ENCODE measurements at regions not wholly inside any gene's neighbourhood (a gene's known extent, or its start where the extent isn't known, plus 50 kb on each side); places are given as distances from the start of the nearest gene placed in this dataset.

GRCh38 chr16:26642047-26642664 lies 424.6 kb upstream of the C16orf82 start:
- Histone ChIP-seq H3K4me1 (ENCODE audit: control insufficient read depth in 3 of 3, insufficient read depth in 2 of 3, low read depth in 1 of 3, low read length in 2 of 3) (no peaks in the 10 kb centered on the region), H3K27me3 (ENCODE audit: control insufficient read depth in 3 of 3, insufficient read depth in 3 of 3, low read length in 3 of 3) (no peaks in the 10 kb centered on the region), H3K4me3 (ENCODE audit: low read depth in 1 of 3, low read length in 3 of 3) (no peak overlapping the region), H3K36me3 (ENCODE audit: control insufficient read depth in 3 of 3, insufficient read depth in 2 of 3, low read depth in 1 of 3, low read length in 3 of 3) (no peaks in the 10 kb centered on the region), H3K27ac (ENCODE audit: low read depth in 1 of 3, low read length in 2 of 3) (no peak overlapping the region), H3K9me3 (ENCODE audit: control insufficient read depth in 2 of 2, insufficient read depth in 1 of 2, low read depth in 1 of 2, low read length in 1 of 2) (no peaks in the 10 kb centered on the region)
- no peak for FAIRE-seq
- DNase-seq: no peak
- WGBS, 3 donors: 73 to 87% (median 84%) methylated on average over 5 of the region's 5 CpGs

DNA sequence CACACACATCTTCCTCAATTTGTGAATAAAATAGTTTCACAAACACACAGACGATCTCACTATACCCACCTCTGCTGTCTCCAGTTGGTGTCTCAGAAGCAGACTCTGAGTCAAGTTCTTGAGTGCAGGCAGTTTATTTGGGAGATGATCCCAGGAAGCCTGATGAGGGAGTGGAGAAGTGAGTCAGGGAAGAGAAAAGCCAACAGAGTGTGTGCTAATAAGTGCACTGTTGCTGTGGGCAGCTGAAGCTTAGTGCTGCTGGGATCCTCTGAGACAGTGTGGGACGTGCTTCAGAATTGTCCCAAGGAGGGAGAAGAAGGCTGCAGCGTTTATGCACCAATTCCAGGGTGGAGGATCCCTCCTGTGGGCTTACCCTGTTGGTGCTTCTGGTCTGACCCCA lies 423.2 kb upstream of the C16orf82 start:
- 41 to 56% (median 49%) methylated on average over 3 of the region's 3 CpGs for WGBS, 3 donors

GRCh38 chr16:26644912-26645543 lies 421.7 kb upstream of the C16orf82 start:
- DNase-seq (no peak), FAIRE-seq (no peak)
- Histone ChIP-seq H3K4me1 (ENCODE audit: control insufficient read depth in 3 of 3, insufficient read depth in 2 of 3, low read depth in 1 of 3, low read length in 2 of 3) (no peaks in the 10 kb centered on the region), H3K4me3 (ENCODE audit: low read depth in 1 of 3, low read length in 3 of 3) (no peak overlapping the region), H3K27me3 (ENCODE audit: control insufficient read depth in 3 of 3, insufficient read depth in 3 of 3, low read length in 3 of 3) (no peaks in the 10 kb centered on the region), H3K27ac (ENCODE audit: low read depth in 1 of 3, low read length in 2 of 3) (no peak overlapping the region), H3K36me3 (ENCODE audit: control insufficient read depth in 3 of 3, insufficient read depth in 2 of 3, low read depth in 1 of 3, low read length in 3 of 3) (no peaks in the 10 kb centered on the region), H3K9me3 (ENCODE audit: control insufficient read depth in 2 of 2, insufficient read depth in 1 of 2, low read depth in 1 of 2, low read length in 1 of 2) (no peaks in the 10 kb centered on the region)
- whole genome bisulfite sequencing, 3 donors: 75 to 76% (median 76%) methylated on average over 11 of the region's 11 CpGs

More for the DNA sequence above, 423.2 kb upstream of the C16orf82 start:
- no peaks in the 10 kb centered on the region for H3K4me1 ChIP-seq (ENCODE audit: control insufficient read depth in 3 of 3, insufficient read depth in 2 of 3, low read depth in 1 of 3, low read length in 2 of 3)
- H3K4me3 ChIP-seq (ENCODE audit: low read depth in 1 of 3, low read length in 3 of 3): no peak overlapping the region
- no peak overlapping the region for H3K27ac ChIP-seq (ENCODE audit: low read depth in 1 of 3, low read length in 2 of 3)
- no peaks in the 10 kb centered on the region for H3K9me3 ChIP-seq (ENCODE audit: control insufficient read depth in 2 of 2, insufficient read depth in 1 of 2, low read depth in 1 of 2, low read length in 1 of 2)
- no peaks in the 10 kb centered on the region for H3K27me3 ChIP-seq (ENCODE audit: control insufficient read depth in 3 of 3, insufficient read depth in 3 of 3, low read length in 3 of 3)
- DNase-seq (no peak), FAIRE-seq (no peak)
- H3K36me3 ChIP-seq (ENCODE audit: control insufficient read depth in 3 of 3, insufficient read depth in 2 of 3, low read depth in 1 of 3, low read length in 3 of 3): no peaks in the 10 kb centered on the region

- peak in 1 of 2 donors; percentile 33 for DNase-seq
- FAIRE-seq: no peak
- no peak overlapping the region for H3K27ac ChIP-seq (ENCODE audit: low read depth in 1 of 3, low read length in 2 of 3)
- no peak overlapping the region for H3K4me3 ChIP-seq (ENCODE audit: low read depth in 1 of 3, low read length in 3 of 3)
- no peaks in the 10 kb centered on the region for H3K9me3 ChIP-seq (ENCODE audit: control insufficient read depth in 2 of 2, insufficient read depth in 1 of 2, low read depth in 1 of 2, low read length in 1 of 2)
- no peaks in the 10 kb centered on the region for H3K36me3 ChIP-seq (ENCODE audit: control insufficient read depth in 3 of 3, insufficient read depth in 2 of 3, low read depth in 1 of 3, low read length in 3 of 3)
- H3K27me3 ChIP-seq (ENCODE audit: control insufficient read depth in 3 of 3, insufficient read depth in 3 of 3, low read length in 3 of 3): no peaks in the 10 kb centered on the region
- WGBS, 3 donors: 17 to 20% (median 18%) methylated on average over 9 of the region's 9 CpGs
- H3K4me1 ChIP-seq (ENCODE audit: control insufficient read depth in 3 of 3, insufficient read depth in 2 of 3, low read depth in 1 of 3, low read length in 2 of 3): no peaks in the 10 kb centered on the region
These were observed 421.1 kb upstream of the C16orf82 start for GRCh38 chr16:26645614-26646013.

DNA sequence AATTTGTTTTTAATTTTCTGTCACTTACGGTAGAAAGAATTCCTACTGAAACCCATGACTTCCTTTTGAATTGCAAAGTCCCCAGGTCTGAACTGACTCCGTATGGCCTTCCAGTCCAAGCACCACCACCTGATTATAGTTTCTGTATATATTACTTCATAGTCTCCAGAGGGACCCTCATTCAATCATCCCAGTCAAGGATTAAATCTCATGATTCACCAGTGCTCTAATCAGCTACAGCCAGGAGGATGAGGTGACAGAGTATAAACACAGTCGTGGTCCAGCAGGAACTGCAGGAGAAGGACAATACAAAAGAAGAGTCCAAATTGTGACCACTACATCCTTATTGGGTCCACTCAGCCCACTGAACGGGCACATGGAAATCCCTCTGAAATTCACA lies 418.9 kb upstream of the C16orf82 start:
- DNase-seq (no peak), FAIRE-seq (no peak)
- no peaks in the 10 kb centered on the region for H3K27me3 ChIP-seq (ENCODE audit: control insufficient read depth in 3 of 3, insufficient read depth in 3 of 3, low read length in 3 of 3)
- WGBS, 3 donors: 74 to 83% (median 75%) methylated on average over 4 of the region's 4 CpGs
- H3K9me3 ChIP-seq (ENCODE audit: control insufficient read depth in 2 of 2, insufficient read depth in 1 of 2, low read depth in 1 of 2, low read length in 1 of 2): no peaks in the 10 kb centered on the region
- no peaks in the 10 kb centered on the region for H3K4me1 ChIP-seq (ENCODE audit: control insufficient read depth in 3 of 3, insufficient read depth in 2 of 3, low read depth in 1 of 3, low read length in 2 of 3)
- H3K36me3 ChIP-seq (ENCODE audit: control insufficient read depth in 3 of 3, insufficient read depth in 2 of 3, low read depth in 1 of 3, low read length in 3 of 3): no peaks in the 10 kb centered on the region
- no peak overlapping the region for H3K4me3 ChIP-seq (ENCODE audit: low read depth in 1 of 3, low read length in 3 of 3)
- no peak overlapping the region for H3K27ac ChIP-seq (ENCODE audit: low read depth in 1 of 3, low read length in 2 of 3)

DNA sequence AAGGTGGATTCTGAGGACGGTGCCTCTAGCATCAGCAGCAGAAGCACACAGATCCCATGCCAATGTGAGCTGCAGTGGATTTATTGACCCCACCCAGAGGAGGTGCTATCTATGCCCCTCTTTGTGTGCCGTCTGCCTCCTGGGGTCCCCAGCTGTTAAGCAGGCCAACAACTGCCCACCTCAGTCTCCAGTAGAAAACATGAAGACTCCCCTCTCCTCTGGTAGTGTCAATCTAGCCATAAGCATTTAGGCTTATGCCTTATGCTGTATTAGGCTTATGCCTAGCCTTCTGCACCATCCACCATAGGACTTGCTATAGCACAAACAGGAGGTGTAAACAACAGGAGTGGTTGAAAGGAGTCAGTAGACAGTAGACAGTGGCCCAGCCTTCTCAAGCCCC lies 417.9 kb upstream of the C16orf82 start:
- no peaks in the 10 kb centered on the region for H3K9me3 ChIP-seq (ENCODE audit: control insufficient read depth in 2 of 2, insufficient read depth in 1 of 2, low read depth in 1 of 2, low read length in 1 of 2)
- no peaks in the 10 kb centered on the region for H3K36me3 ChIP-seq (ENCODE audit: control insufficient read depth in 3 of 3, insufficient read depth in 2 of 3, low read depth in 1 of 3, low read length in 3 of 3)
- no peak overlapping the region for H3K4me3 ChIP-seq (ENCODE audit: low read depth in 1 of 3, low read length in 3 of 3)
- H3K27me3 ChIP-seq (ENCODE audit: control insufficient read depth in 3 of 3, insufficient read depth in 3 of 3, low read length in 3 of 3): no peaks in the 10 kb centered on the region
- DNase-seq (no peak), FAIRE-seq (no peak)
- 56 to 65% (median 60%) methylated on average over 2 of the region's 2 CpGs for WGBS, 3 donors
- H3K27ac ChIP-seq (ENCODE audit: low read depth in 1 of 3, low read length in 2 of 3): no peak overlapping the region
- no peaks in the 10 kb centered on the region for H3K4me1 ChIP-seq (ENCODE audit: control insufficient read depth in 3 of 3, insufficient read depth in 2 of 3, low read depth in 1 of 3, low read length in 2 of 3)

GRCh38 chr16:26649381-26650045 lies 417.2 kb upstream of the C16orf82 start:
- Histone ChIP-seq H3K4me3 (ENCODE audit: low read depth in 1 of 3, low read length in 3 of 3) (no peak overlapping the region), H3K27me3 (ENCODE audit: control insufficient read depth in 3 of 3, insufficient read depth in 3 of 3, low read length in 3 of 3) (no peaks in the 10 kb centered on the region), H3K9me3 (ENCODE audit: control insufficient read depth in 2 of 2, insufficient read depth in 1 of 2, low read depth in 1 of 2, low read length in 1 of 2) (no peaks in the 10 kb centered on the region), H3K4me1 (ENCODE audit: control insufficient read depth in 3 of 3, insufficient read depth in 2 of 3, low read depth in 1 of 3, low read length in 2 of 3) (no peaks in the 10 kb centered on the region), H3K27ac (ENCODE audit: low read depth in 1 of 3, low read length in 2 of 3) (no peak overlapping the region), H3K36me3 (ENCODE audit: control insufficient read depth in 3 of 3, insufficient read depth in 2 of 3, low read depth in 1 of 3, low read length in 3 of 3) (no peaks in the 10 kb centered on the region)
- 69 to 82% (median 78%) methylated on average over 5 of the region's 5 CpGs for WGBS, 3 donors
- DNase-seq (no peak), FAIRE-seq (no peak)

DNA sequence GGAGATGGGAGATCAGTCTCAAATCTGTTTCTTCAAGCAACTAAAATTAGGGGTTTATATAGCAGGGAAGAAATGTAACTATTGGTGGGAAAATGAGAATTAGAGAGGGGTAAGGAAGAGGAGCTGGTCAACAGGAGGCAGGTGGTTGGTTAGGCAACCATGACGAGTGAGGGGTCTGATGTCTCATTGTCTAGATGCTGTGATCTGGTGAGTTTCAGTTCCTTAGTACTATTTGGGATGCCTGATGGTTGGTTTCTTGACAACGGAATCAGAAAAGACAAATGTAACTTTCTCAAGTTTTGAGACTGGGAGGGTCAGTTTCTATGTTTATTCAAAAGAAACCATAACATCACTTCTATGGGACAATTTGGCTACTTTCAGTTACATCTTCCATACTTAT lies 415.3 kb upstream of the C16orf82 start:
- DNase-seq (no peak), FAIRE-seq (no peak)
- Histone ChIP-seq H3K4me1 (ENCODE audit: control insufficient read depth in 3 of 3, insufficient read depth in 2 of 3, low read depth in 1 of 3, low read length in 2 of 3) (no peaks in the 10 kb centered on the region), H3K9me3 (ENCODE audit: control insufficient read depth in 2 of 2, insufficient read depth in 1 of 2, low read depth in 1 of 2, low read length in 1 of 2) (no peaks in the 10 kb centered on the region), H3K27ac (ENCODE audit: low read depth in 1 of 3, low read length in 2 of 3) (no peak overlapping the region), H3K36me3 (ENCODE audit: control insufficient read depth in 3 of 3, insufficient read depth in 2 of 3, low read depth in 1 of 3, low read length in 3 of 3) (no peaks in the 10 kb centered on the region), H3K27me3 (ENCODE audit: control insufficient read depth in 3 of 3, insufficient read depth in 3 of 3, low read length in 3 of 3) (no peaks in the 10 kb centered on the region), H3K4me3 (ENCODE audit: low read depth in 1 of 3, low read length in 3 of 3) (no peak overlapping the region)
- 71 to 74% (median 71%) methylated on average over 2 of the region's 2 CpGs for WGBS, 3 donors

Data from small intestine (tissue), 7 donors.